ENCODE measurements at regions not wholly inside any gene's neighbourhood (a gene's known extent, or its start where the extent isn't known, plus 50 kb on each side); places are given as distances from the start of the nearest gene placed in this dataset.

GRCh38 chr6:9890893-9891292 is 524.0 kb downstream of the TFAP2A start:
- TF ChIP-seq CTCF (IDR thresholded peaks at IDR 0.05; ENCODE audit: low read depth, low read length, missing control alignments): no peak
- no peak for DNase-seq (ENCODE audit: extremely low read depth, low read depth)
- H3K4me3 ChIP-seq (replicated peaks; ENCODE audit: low read depth, low read length): no peak overlapping the region

- no peak for TF ChIP-seq CTCF (IDR thresholded peaks at IDR 0.05; ENCODE audit: low read depth, low read length, missing control alignments)
- DNase-seq (ENCODE audit: extremely low read depth, low read depth): no peak
- no peak overlapping the region for H3K4me3 ChIP-seq (replicated peaks; ENCODE audit: low read depth, low read length)
Measured at GRCh38 chr6:9890469-9890868, 524.4 kb downstream of the TFAP2A start.

GRCh38 chr6:9878535-9878934 is 536.3 kb downstream of the TFAP2A start:
- no peak for TF ChIP-seq CTCF (IDR thresholded peaks at IDR 0.05; ENCODE audit: low read depth, low read length, missing control alignments)

GRCh38 chr6:9875605-9876353 is 539.1 kb downstream of the TFAP2A start:
- no peak overlapping the region for H3K4me3 ChIP-seq (replicated peaks; ENCODE audit: low read depth, low read length)
- no peak for DNase-seq (ENCODE audit: extremely low read depth, low read depth)
- TF ChIP-seq CTCF (IDR thresholded peaks at IDR 0.05; ENCODE audit: low read depth, low read length, missing control alignments): no peak

More at GRCh38 chr6:9878535-9878934, 536.3 kb downstream of the TFAP2A start:
- H3K4me3 ChIP-seq (replicated peaks; ENCODE audit: low read depth, low read length): no peak overlapping the region
- DNase-seq (ENCODE audit: extremely low read depth, low read depth): no peak

- no peak for DNase-seq (ENCODE audit: extremely low read depth, low read depth)
- no peak for TF ChIP-seq CTCF (IDR thresholded peaks at IDR 0.05; ENCODE audit: low read depth, low read length, missing control alignments)
- H3K4me3 ChIP-seq (replicated peaks; ENCODE audit: low read depth, low read length): no peak overlapping the region
Measured at GRCh38 chr6:9862603-9863167, 552.2 kb downstream of the TFAP2A start.

GRCh38 chr6:9851541-9852380 is 563.1 kb downstream of the TFAP2A start:
- DNase-seq (ENCODE audit: extremely low read depth, low read depth): peak; percentile 4
- TF ChIP-seq CTCF (IDR thresholded peaks at IDR 0.05; ENCODE audit: low read depth, low read length, missing control alignments): no peak
- no peak overlapping the region for H3K4me3 ChIP-seq (replicated peaks; ENCODE audit: low read depth, low read length)
